Gastroesophageal sphincter (tissue), 4 donors: ENCODE measurements at regions not wholly inside any gene's neighbourhood (a gene's known extent, or its start where the extent isn't known, plus 50 kb on each side); places are given as distances from the start of the nearest gene placed in this dataset.

Experiments
- ATAC-seq: fragments of 150-250 bp; one replicate; pipeline ENCODE4 v1.9.1; 2016; ENCODE audit warnings: mild to moderate bottlenecking, moderate library complexity
- H3K27ac ChIP-seq, 4 donors: fragments of 200-600 bp; sonication (generic) in 3 of 4; 1 replicate in 3 of 4; 2 replicates in 1 of 4; pipeline ENCODE4 v1.5.1; 2016 to 2019
- H3K27me3 ChIP-seq: fragments of 200-600 bp; sonication (generic); one replicate; pipeline ENCODE4 v1.5.1; 2019
- H3K36me3 ChIP-seq, 2 donors: fragments of 200-600 bp; sonication (generic); one replicate each; pipeline ENCODE4 v1.5.1; 2019; ENCODE audit warnings: control low read depth in 1 of 2
- H3K4me1 ChIP-seq, 3 donors: fragments of 200-600 bp; sonication (generic); 1 replicate in 2 of 3; 2 replicates in 1 of 3; pipeline ENCODE4 v1.5.1; 2016 to 2019; ENCODE audit warnings: control low read depth in 2 of 3
- H3K4me3 ChIP-seq, 2 donors: fragments of 200-600 bp; sonication (generic); one replicate each; pipeline ENCODE4 v1.5.1; 2019; ENCODE audit warnings: mild to moderate bottlenecking in 1 of 2, moderate library complexity in 1 of 2
- H3K9me3 ChIP-seq, 3 donors: fragments of 200-600 bp; sonication (generic); one replicate each; pipeline ENCODE4 v1.5.1; 2017 to 2019; ENCODE audit warnings: control low read depth in 2 of 3
- EP300 ChIP-seq: sonication (generic); formaldehyde crosslinking; IDR thresholded peaks from one replicate; pipeline ENCODE4 v1.6.1; 2017; ENCODE audit warnings: antibody characterized with exemption, mild to moderate bottlenecking
- POLR2A ChIP-seq, 2 donors: fragments of 450-650 bp; IDR thresholded peaks; one replicate each; pipeline ENCODE4 v1.6.1; 2017; ENCODE audit warnings: antibody characterized with exemption in 2 of 2, mild to moderate bottlenecking in 2 of 2, moderate library complexity in 1 of 2
- POLR2AphosphoS5 ChIP-seq: sonication (generic); formaldehyde crosslinking; IDR thresholded peaks from one replicate; pipeline ENCODE4 v1.6.1; 2017; ENCODE audit warnings: antibody characterized with exemption
- WGBS, 2 donors: methylation state at CpG; one replicate each; pipeline ENCODE4 v1.1.5; 2018; ENCODE audit warnings: low coverage in 1 of 2; 5-methylcytosine and 5-hydroxymethylcytosine counted together
- TF ChIP-seq, protein P1 (sequence below), 4 experiments: fragments of 200-600 bp in 2 of 4; fragments of 450-650 bp in 2 of 4; sonication (generic) in 1 of 4; IDR thresholded peaks; one replicate each; pipeline ENCODE4 v1.5.1; 2017 to 2019; ENCODE audit warnings: antibody characterized with exemption in 4 of 4, mild to moderate bottlenecking in 2 of 4, moderate library complexity in 2 of 4

- no peaks in the 10 kb centered on the region for H3K9me3 ChIP-seq
- H3K36me3 ChIP-seq, result no peaks in the 10 kb centered on the region
- ATAC-seq, result no peak
- H3K4me3 ChIP-seq, result no peak overlapping the region
- H3K27me3 ChIP-seq, result no peaks in the 10 kb centered on the region
- WGBS, 2 donors, result 51% methylated on average over 3 of the region's 4 CpGs; no CpG with 5 or more reads in 1 of the 2 donors
- H3K27ac ChIP-seq, result peak overlapping the region in 3 of 4 donors; percentile 68 to 92 (median 90)
- TF ChIP-seq EP300 (no peak), POLR2AphosphoS5 (no peak), POLR2A (IDR thresholded peaks at IDR 0.05) (no peak)
- TF ChIP-seq, protein P1, sequence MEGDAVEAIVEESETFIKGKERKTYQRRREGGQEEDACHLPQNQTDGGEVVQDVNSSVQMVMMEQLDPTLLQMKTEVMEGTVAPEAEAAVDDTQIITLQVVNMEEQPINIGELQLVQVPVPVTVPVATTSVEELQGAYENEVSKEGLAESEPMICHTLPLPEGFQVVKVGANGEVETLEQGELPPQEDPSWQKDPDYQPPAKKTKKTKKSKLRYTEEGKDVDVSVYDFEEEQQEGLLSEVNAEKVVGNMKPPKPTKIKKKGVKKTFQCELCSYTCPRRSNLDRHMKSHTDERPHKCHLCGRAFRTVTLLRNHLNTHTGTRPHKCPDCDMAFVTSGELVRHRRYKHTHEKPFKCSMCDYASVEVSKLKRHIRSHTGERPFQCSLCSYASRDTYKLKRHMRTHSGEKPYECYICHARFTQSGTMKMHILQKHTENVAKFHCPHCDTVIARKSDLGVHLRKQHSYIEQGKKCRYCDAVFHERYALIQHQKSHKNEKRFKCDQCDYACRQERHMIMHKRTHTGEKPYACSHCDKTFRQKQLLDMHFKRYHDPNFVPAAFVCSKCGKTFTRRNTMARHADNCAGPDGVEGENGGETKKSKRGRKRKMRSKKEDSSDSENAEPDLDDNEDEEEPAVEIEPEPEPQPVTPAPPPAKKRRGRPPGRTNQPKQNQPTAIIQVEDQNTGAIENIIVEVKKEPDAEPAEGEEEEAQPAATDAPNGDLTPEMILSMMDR (IDR thresholded peaks at IDR 0.05), result no peak
- H3K4me1 ChIP-seq, result peaks cover 0 to 75% (median 26%) of the 10 kb centered on the region in 3 donors
These were observed 118.7 kb downstream of the ZFP36L2 start for GRCh38 chr2:43107679-43108078.

DNA sequence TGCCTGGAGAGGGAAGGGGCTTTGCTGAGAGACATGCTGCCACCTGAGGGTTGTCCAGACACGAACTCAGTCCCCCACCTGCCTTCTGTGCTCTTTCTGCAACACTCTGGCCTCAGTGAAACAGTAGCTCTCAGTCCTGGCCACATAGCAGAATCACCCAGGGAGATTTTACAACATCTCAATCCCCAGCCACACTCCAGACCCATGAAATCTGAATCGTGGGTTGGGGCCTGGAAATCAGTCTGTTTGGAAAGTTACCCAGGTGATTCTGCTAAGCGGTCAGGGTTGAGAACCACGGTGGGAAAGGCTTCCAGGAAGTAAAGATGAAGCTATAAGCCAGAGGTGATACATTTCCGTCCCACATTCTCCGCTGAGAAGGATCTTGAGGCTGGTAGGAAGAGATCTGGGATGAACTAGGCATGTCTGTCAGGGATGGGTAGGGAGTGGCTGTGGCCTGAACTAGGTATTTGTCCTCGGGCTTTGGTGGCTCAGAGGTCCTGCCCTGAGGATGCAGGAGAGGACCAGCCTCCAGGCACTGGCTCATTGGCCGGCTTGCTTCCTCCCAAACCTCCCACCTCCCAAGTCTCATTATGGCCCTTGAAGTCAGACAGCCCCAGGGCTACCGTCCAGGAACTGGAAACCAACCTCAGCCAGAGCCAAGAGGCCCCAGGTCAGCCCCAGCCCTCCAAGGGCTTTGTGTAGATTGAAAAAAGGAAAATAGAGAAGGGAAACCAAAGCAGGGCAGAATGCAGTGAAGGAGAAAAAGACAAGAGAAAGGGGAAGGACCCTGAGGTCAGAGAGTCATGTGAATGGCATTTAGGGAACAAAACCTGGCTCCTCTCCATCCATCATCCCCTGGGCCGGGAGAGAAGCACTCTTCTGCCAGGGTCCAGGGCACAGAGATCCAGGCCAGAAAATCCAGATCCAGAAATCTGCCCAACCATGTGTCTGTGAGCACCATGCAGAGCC lies 119.6 kb downstream of the ZFP36L2 start:
- H3K4me3 ChIP-seq, result no peak overlapping the region
- peak overlapping the region; percentile 45 to 92 (median 79) for H3K27ac ChIP-seq

GRCh38 chr2:43105586-43106558 lies 120.5 kb downstream of the ZFP36L2 start:
- peak; percentile 47 for ATAC-seq
- WGBS, 2 donors, result 39 to 51% methylated on average over 3 to 4 of the region's 4 CpGs
- H3K4me1 ChIP-seq, result peaks cover 0 to 94% (median 33%) of the 10 kb centered on the region in 3 donors

More for the DNA sequence above, 119.6 kb downstream of the ZFP36L2 start:
- TF ChIP-seq POLR2A (IDR thresholded peaks at IDR 0.05) (no peak), EP300 (no peak), POLR2AphosphoS5 (no peak)
- TF ChIP-seq, protein P1 (IDR thresholded peaks at IDR 0.05), result no peak
- Histone ChIP-seq H3K27me3 (no peaks in the 10 kb centered on the region), H3K36me3 (no peaks in the 10 kb centered on the region), H3K4me1 (peaks cover 0 to 84% (median 28%) of the 10 kb centered on the region in 3 donors), H3K9me3 (no peaks in the 10 kb centered on the region)
- ATAC-seq, result peak; percentile 23
- 65 to 78% methylated on average over 6 to 7 of the region's 10 CpGs for WGBS, 2 donors

DNA sequence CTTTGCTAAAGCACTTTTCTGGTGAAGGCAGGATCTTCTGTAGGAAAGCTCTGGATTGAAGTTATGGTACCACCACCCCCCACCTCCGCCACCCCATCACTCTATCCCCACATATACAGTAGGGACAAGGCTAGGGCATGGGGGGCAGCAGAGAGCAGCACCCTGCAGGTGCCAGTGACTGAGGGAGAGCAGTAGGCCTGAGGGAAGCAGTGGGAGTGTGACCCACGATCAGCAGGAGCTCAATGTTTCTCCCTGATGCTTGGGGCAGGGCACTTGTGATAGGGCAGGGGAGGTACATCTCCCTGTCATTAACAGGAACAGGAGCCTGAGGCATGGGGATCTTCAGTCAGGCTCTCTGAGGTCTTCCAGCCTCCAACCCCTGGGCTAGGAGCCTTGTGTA lies 121.6 kb downstream of the ZFP36L2 start:
- ATAC-seq, result no peak
- TF ChIP-seq POLR2A (IDR thresholded peaks at IDR 0.05) (no peak), EP300 (no peak), POLR2AphosphoS5 (no peak)
- TF ChIP-seq, protein P1 (IDR thresholded peaks at IDR 0.05), result no peak
- Histone ChIP-seq H3K4me3 (no peak overlapping the region), H3K27me3 (no peaks in the 10 kb centered on the region), H3K36me3 (no peaks in the 10 kb centered on the region), H3K4me1 (peaks cover 0 to 91% (median 30%) of the 10 kb centered on the region in 3 donors), H3K9me3 (no peaks in the 10 kb centered on the region), H3K27ac (peak overlapping the region in 3 of 4 donors; percentile 68 to 92 (median 90))
- WGBS, 2 donors, result no CpG with 5 or more reads among the region's 2 CpGs

More at GRCh38 chr2:43105586-43106558, 120.5 kb downstream of the ZFP36L2 start:
- Histone ChIP-seq H3K9me3 (no peaks in the 10 kb centered on the region), H3K27ac (peak overlapping the region; percentile 45 to 92 (median 79)), H3K27me3 (no peaks in the 10 kb centered on the region), H3K36me3 (no peaks in the 10 kb centered on the region), H3K4me3 (no peak overlapping the region)
- TF ChIP-seq, protein P1 (IDR thresholded peaks at IDR 0.05), result peak in 3 of 4 experiments; percentile 37 to 57 (median 56)
- TF ChIP-seq POLR2AphosphoS5 (peak; percentile 72), EP300 (no peak)
